ENCODE measurements at regions not wholly inside any gene's neighbourhood (a gene's known extent, or its start where the extent isn't known, plus 50 kb on each side); places are given as distances from the start of the nearest gene placed in this dataset.

DNA sequence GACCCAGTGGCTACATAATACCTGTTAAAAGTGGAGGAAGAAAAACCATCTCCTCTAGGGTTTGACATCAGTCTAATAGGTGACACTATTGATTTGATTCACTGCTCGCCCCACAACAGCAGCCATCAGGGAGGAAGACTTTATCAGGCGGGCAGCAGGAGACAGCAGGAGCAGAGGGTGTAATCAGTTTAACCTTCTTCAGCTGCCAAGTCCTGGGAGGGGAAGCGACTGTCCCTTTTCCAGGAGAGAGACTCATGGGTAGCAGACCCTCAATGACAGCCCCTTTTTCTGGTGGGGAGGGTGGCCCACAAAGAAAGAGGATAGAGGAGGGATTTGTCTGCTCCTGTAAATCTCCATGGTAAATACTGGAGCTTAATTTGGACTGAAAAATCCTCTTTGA lies 291.8 kb downstream of the HAPSTR1 start:
- TF ChIP-seq ZFP30 (CRISPR knock-in tag; IDR thresholded peaks at IDR 0.05) (no peak), TOX (CRISPR knock-in tag; IDR thresholded peaks at IDR 0.05; ENCODE audit: borderline replicate concordance) (no peak), TCF4 (CRISPR knock-in tag; IDR thresholded peaks at IDR 0.05; ENCODE audit: borderline replicate concordance) (no peak)
- TF ChIP-seq, protein P1, sequence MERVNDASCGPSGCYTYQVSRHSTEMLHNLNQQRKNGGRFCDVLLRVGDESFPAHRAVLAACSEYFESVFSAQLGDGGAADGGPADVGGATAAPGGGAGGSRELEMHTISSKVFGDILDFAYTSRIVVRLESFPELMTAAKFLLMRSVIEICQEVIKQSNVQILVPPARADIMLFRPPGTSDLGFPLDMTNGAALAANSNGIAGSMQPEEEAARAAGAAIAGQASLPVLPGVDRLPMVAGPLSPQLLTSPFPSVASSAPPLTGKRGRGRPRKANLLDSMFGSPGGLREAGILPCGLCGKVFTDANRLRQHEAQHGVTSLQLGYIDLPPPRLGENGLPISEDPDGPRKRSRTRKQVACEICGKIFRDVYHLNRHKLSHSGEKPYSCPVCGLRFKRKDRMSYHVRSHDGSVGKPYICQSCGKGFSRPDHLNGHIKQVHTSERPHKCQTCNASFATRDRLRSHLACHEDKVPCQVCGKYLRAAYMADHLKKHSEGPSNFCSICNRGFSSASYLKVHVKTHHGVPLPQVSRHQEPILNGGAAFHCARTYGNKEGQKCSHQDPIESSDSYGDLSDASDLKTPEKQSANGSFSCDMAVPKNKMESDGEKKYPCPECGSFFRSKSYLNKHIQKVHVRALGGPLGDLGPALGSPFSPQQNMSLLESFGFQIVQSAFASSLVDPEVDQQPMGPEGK (CRISPR knock-in tag; IDR thresholded peaks at IDR 0.05; ENCODE audit: borderline replicate concordance): no peak

Data from SK-N-SH treated with all-trans-retinoic acid at 6 μM for 48 hours (cell line).